ENCODE measurements at regions not wholly inside any gene's neighbourhood (a gene's known extent, or its start where the extent isn't known, plus 50 kb on each side); places are given as distances from the start of the nearest gene placed in this dataset.

DNA sequence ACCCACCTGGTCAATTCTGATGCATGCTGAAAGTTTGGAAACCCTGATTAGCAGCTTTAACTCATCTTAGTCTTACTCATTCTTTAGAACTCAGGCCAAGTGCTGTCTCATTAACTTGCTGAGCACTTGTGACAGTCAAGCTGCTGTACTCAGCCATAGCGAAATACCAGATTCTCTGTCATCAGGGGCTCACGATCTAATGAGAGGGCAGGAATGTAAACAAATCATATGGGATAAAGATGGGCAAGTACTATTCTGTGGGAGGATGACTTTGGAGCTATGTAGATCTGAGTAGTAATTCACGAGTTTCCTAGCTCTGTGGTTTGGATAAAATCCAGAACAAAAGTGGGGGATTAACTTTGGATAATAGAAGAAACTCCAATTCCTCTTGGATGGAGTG lies 376.6 kb downstream of the HRH4 start:
- no peaks in the 10 kb centered on the region for H3K9me3 ChIP-seq (ENCODE audit: low read depth, low read length)
- H3K27ac ChIP-seq, result no peak overlapping the region
- no peak for TF ChIP-seq FOXP2 (optimal IDR thresholded peaks at IDR 0.05; ENCODE audit: control extremely low read depth, extremely low read length, insufficient read depth)
- TF ChIP-seq POLR2AphosphoS5 (IDR thresholded peaks at IDR 0.05; ENCODE audit: borderline replicate concordance, low read depth, low read length), result no peak
- TF ChIP-seq EZH2 (IDR thresholded peaks at IDR 0.05), result no peak
- no peak overlapping the region for H3K9ac ChIP-seq (ENCODE audit: insufficient read length)
- H3K36me3 ChIP-seq (ENCODE audit: insufficient read depth, low read length), result no peaks in the 10 kb centered on the region
- DNase-seq (ENCODE audit: low read depth, low spot score), result no peak
- H3K4me3 ChIP-seq, result no peak overlapping the region

GRCh38 chr18:24840051-24840450 lies 379.6 kb downstream of the HRH4 start:
- TF ChIP-seq POLR2AphosphoS5 (IDR thresholded peaks at IDR 0.05; ENCODE audit: borderline replicate concordance, low read depth, low read length), result no peak
- no peak for TF ChIP-seq FOXP2 (optimal IDR thresholded peaks at IDR 0.05; ENCODE audit: control extremely low read depth, extremely low read length, insufficient read depth)
- TF ChIP-seq EZH2 (IDR thresholded peaks at IDR 0.05), result no peak
- DNase-seq (ENCODE audit: low read depth, low spot score), result no peak
- Histone ChIP-seq H3K9me3 (ENCODE audit: low read depth, low read length) (no peaks in the 10 kb centered on the region), H3K27ac (no peak overlapping the region), H3K9ac (ENCODE audit: insufficient read length) (no peak overlapping the region), H3K4me3 (no peak overlapping the region), H3K36me3 (ENCODE audit: insufficient read depth, low read length) (no peaks in the 10 kb centered on the region)

DNA sequence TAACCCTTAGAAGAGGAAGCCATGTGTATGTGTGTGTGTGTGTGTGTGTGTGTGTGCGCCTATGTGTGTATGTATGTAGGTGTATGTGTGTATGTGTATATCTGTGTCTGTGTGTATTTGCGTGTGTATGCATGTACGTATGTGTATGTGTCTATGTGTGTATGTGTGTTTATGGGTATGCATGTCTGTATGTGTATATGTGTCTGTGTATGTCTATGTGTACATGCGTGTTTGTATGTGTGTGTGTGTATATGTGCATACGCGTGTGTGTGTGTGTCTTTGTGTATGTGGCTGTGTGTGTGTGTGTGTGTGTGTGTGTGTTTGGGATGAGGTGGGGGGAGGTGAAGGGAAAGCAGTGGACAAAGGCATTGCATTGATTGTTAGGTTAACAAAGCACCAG lies 380.2 kb downstream of the HRH4 start:
- Histone ChIP-seq H3K27ac (no peak overlapping the region), H3K36me3 (ENCODE audit: insufficient read depth, low read length) (no peaks in the 10 kb centered on the region), H3K9ac (ENCODE audit: insufficient read length) (no peak overlapping the region), H3K4me3 (no peak overlapping the region), H3K9me3 (ENCODE audit: low read depth, low read length) (no peaks in the 10 kb centered on the region)
- DNase-seq (ENCODE audit: low read depth, low spot score), result no peak
- no peak for TF ChIP-seq EZH2 (IDR thresholded peaks at IDR 0.05)
- no peak for TF ChIP-seq POLR2AphosphoS5 (IDR thresholded peaks at IDR 0.05; ENCODE audit: borderline replicate concordance, low read depth, low read length)
- TF ChIP-seq FOXP2 (optimal IDR thresholded peaks at IDR 0.05; ENCODE audit: control extremely low read depth, extremely low read length, insufficient read depth), result no peak

GRCh38 chr18:24841536-24841935 lies 381.1 kb downstream of the HRH4 start:
- DNase-seq (ENCODE audit: low read depth, low spot score), result no peak
- Histone ChIP-seq H3K9me3 (ENCODE audit: low read depth, low read length) (no peaks in the 10 kb centered on the region), H3K27ac (no peak overlapping the region), H3K4me3 (no peak overlapping the region), H3K9ac (ENCODE audit: insufficient read length) (no peak overlapping the region), H3K36me3 (ENCODE audit: insufficient read depth, low read length) (no peaks in the 10 kb centered on the region)
- TF ChIP-seq FOXP2 (optimal IDR thresholded peaks at IDR 0.05; ENCODE audit: control extremely low read depth, extremely low read length, insufficient read depth) (no peak), EZH2 (IDR thresholded peaks at IDR 0.05) (no peak), POLR2AphosphoS5 (IDR thresholded peaks at IDR 0.05; ENCODE audit: borderline replicate concordance, low read depth, low read length) (no peak)

DNA sequence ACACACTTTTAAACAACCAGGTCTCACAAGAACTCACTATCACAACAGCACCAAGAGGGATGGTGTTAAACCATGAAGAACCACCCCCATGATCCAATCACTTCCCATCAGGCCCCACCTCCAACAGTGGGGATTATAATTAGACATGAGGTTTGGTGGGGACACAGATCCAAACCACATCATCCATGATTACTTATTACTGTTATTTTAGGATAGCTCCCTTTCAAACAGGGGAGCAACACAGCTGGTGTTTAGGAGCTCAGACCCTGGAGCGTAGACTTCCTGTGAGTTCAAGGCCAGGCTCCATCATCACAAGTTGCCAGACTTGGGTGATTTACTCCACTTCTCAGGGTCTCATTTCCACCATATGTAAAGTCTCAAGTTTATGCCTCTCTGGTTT lies 382.7 kb downstream of the HRH4 start:
- no peaks in the 10 kb centered on the region for H3K36me3 ChIP-seq (ENCODE audit: insufficient read depth, low read length)
- no peak for DNase-seq (ENCODE audit: low read depth, low spot score)
- H3K27ac ChIP-seq, result no peak overlapping the region
- no peak overlapping the region for H3K9ac ChIP-seq (ENCODE audit: insufficient read length)
- no peak overlapping the region for H3K4me3 ChIP-seq
- no peaks in the 10 kb centered on the region for H3K9me3 ChIP-seq (ENCODE audit: low read depth, low read length)
- TF ChIP-seq POLR2AphosphoS5 (IDR thresholded peaks at IDR 0.05; ENCODE audit: borderline replicate concordance, low read depth, low read length) (no peak), EZH2 (IDR thresholded peaks at IDR 0.05) (no peak), FOXP2 (optimal IDR thresholded peaks at IDR 0.05; ENCODE audit: control extremely low read depth, extremely low read length, insufficient read depth) (no peak)

DNA sequence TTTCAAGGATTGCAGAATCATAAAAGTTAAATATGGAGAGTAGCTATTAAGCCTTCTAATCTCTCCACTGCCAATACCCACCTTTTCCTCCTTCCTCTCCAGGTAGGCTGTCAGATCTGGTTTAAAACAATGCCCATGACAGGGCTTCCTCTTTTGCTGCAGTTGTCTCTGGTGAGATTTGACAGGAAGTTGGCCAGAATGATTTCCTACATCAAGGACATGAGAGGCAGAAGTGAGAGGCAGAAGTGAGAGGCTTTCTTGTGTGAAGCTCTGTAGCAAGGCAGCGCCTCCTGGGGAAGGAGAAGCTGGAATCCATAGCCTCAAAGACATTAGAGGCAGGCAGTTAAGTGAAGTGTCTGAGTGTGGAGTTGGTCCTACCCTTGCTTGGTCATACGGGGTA lies 385.7 kb downstream of the HRH4 start:
- TF ChIP-seq POLR2AphosphoS5 (IDR thresholded peaks at IDR 0.05; ENCODE audit: borderline replicate concordance, low read depth, low read length) (no peak), EZH2 (IDR thresholded peaks at IDR 0.05) (no peak), FOXP2 (optimal IDR thresholded peaks at IDR 0.05; ENCODE audit: control extremely low read depth, extremely low read length, insufficient read depth) (no peak)
- DNase-seq (ENCODE audit: low read depth, low spot score), result no peak
- H3K4me3 ChIP-seq, result no peak overlapping the region

GRCh38 chr18:24850532-24850931 lies 390.1 kb downstream of the HRH4 start:
- no peaks in the 10 kb centered on the region for H3K36me3 ChIP-seq (ENCODE audit: insufficient read depth, low read length)
- no peak for DNase-seq (ENCODE audit: low read depth, low spot score)
- no peak for TF ChIP-seq POLR2AphosphoS5 (IDR thresholded peaks at IDR 0.05; ENCODE audit: borderline replicate concordance, low read depth, low read length)
- no peak for TF ChIP-seq FOXP2 (optimal IDR thresholded peaks at IDR 0.05; ENCODE audit: control extremely low read depth, extremely low read length, insufficient read depth)
- TF ChIP-seq EZH2 (IDR thresholded peaks at IDR 0.05), result no peak
- H3K4me3 ChIP-seq, result no peak overlapping the region
- no peak overlapping the region for H3K9ac ChIP-seq (ENCODE audit: insufficient read length)
- no peak overlapping the region for H3K27ac ChIP-seq
- H3K9me3 ChIP-seq (ENCODE audit: low read depth, low read length), result no peaks in the 10 kb centered on the region

More for the DNA sequence above, 385.7 kb downstream of the HRH4 start:
- H3K9ac ChIP-seq (ENCODE audit: insufficient read length), result no peak overlapping the region
- H3K27ac ChIP-seq, result no peak overlapping the region
- no peaks in the 10 kb centered on the region for H3K36me3 ChIP-seq (ENCODE audit: insufficient read depth, low read length)
- H3K9me3 ChIP-seq (ENCODE audit: low read depth, low read length), result no peaks in the 10 kb centered on the region

DNA sequence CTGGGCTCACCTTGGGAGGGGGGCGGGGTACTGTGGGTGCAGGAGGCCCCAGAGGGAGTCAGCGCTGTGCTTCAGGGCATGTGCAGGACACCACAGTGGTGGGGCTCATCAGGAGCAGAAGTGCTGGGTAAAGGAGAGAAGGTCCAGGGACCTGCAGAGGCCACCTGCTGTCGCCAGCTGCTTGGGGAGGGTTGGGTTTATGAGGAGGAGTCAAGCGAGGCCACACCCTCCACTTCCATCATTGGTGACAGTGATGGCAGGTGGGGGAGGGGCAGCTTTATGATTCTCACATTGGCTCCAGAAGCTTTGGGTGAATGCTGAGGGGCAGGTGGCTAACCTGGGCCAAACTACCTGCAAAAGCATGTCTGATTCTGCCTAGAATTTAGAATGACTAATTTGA lies 392.6 kb downstream of the HRH4 start:
- Histone ChIP-seq H3K4me3 (no peak overlapping the region), H3K27ac (no peak overlapping the region), H3K9me3 (ENCODE audit: low read depth, low read length) (no peaks in the 10 kb centered on the region), H3K36me3 (ENCODE audit: insufficient read depth, low read length) (no peaks in the 10 kb centered on the region), H3K9ac (ENCODE audit: insufficient read length) (no peak overlapping the region)
- TF ChIP-seq EZH2 (IDR thresholded peaks at IDR 0.05) (no peak), FOXP2 (optimal IDR thresholded peaks at IDR 0.05; ENCODE audit: control extremely low read depth, extremely low read length, insufficient read depth) (no peak), POLR2AphosphoS5 (IDR thresholded peaks at IDR 0.05; ENCODE audit: borderline replicate concordance, low read depth, low read length) (no peak)
- DNase-seq (ENCODE audit: low read depth, low spot score), result no peak

DNA sequence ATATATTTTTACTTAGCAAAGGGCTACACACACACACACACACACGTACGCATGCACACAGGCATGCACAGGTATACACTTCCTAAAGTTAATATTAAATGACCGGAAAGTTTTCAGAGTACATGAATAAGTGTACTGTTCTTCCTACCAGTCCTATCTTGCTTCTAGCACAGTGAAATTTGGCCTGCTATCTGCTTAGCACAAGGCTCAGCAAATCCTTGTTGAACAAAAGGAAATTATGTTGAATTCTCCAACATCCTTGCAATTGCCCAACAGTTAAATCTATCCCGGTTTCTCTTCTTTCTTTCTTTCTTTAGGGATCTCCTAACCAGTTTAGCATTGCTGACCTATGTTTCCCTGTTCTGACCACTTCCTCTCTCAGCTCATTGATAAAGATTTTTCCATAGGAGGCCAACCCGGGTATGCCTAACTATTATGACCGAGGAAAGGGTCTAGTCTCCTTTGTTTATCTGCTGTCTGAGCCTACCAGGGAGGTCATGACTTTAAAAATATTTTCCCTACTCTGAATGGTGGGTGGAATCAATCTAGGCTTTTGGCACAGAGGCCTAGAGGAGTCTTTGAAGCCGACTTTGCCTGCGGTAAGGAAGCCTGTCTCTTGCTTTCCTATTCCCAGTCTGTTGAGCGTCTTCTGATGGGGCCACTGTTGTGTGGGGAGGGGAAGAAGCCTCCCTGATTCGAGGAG lies 400.7 kb downstream of the HRH4 start:
- Histone ChIP-seq H3K27ac (no peak overlapping the region), H3K9ac (ENCODE audit: insufficient read length) (no peak overlapping the region), H3K9me3 (ENCODE audit: low read depth, low read length) (no peaks in the 10 kb centered on the region), H3K4me3 (no peak overlapping the region), H3K36me3 (ENCODE audit: insufficient read depth, low read length) (no peaks in the 10 kb centered on the region)
- no peak for DNase-seq (ENCODE audit: low read depth, low spot score)
- TF ChIP-seq EZH2 (IDR thresholded peaks at IDR 0.05) (no peak), POLR2AphosphoS5 (IDR thresholded peaks at IDR 0.05; ENCODE audit: borderline replicate concordance, low read depth, low read length) (no peak), FOXP2 (optimal IDR thresholded peaks at IDR 0.05; ENCODE audit: control extremely low read depth, extremely low read length, insufficient read depth) (no peak)
